Thyroid gland (tissue), 4 donors: ENCODE measurements at regions not wholly inside any gene's neighbourhood (a gene's known extent, or its start where the extent isn't known, plus 50 kb on each side); places are given as distances from the start of the nearest gene placed in this dataset.
A peak's percentile ranks its signal among the peaks of the same experiment; 100 is the strongest.

Source experiments
- DNase-seq, 2 donors: peaks; one replicate each; pipeline ENCODE4 v3.0.0-alpha.2; 2019
- H3K27ac ChIP-seq, 3 donors: fragments of 200-600 bp; sonication (generic); 1 replicate in 2 of 3; 2 replicates in 1 of 3; pipeline ENCODE4 v1.5.1; 2016 to 2019; ENCODE audit warnings: mild to moderate bottlenecking in 1 of 3, moderate library complexity in 1 of 3
- H3K27me3 ChIP-seq: fragments of 200-600 bp; sonication (generic); one replicate; pipeline ENCODE4 v1.5.1; 2019
- H3K36me3 ChIP-seq, 2 donors: fragments of 200-600 bp; sonication (generic); one replicate each; pipeline ENCODE4 v1.5.1; 2016 to 2019
- H3K4me1 ChIP-seq, 2 donors: fragments of 200-600 bp; sonication (generic); one replicate each; pipeline ENCODE4 v1.5.1; 2017 to 2019
- H3K4me3 ChIP-seq, 3 donors: fragments of 200-600 bp; sonication (generic); replicated peaks in 1 of 3; 1 replicate in 2 of 3; 2 replicates in 1 of 3; pipeline ENCODE4 v1.5.1; 2016; ENCODE audit warnings: mild to moderate bottlenecking in 1 of 3
- H3K9me3 ChIP-seq: fragments of 200-600 bp; sonication (generic); one replicate; pipeline ENCODE4 v1.5.1; 2017
- POLR2A ChIP-seq, 2 donors: fragments of 450-650 bp; IDR thresholded peaks; one replicate each; pipeline ENCODE4 v1.6.1; 2017; ENCODE audit warnings: antibody characterized with exemption in 2 of 2, mild to moderate bottlenecking in 2 of 2, moderate library complexity in 1 of 2
- WGBS, 2 donors: methylation state at CpG; one replicate each; pipeline ENCODE4 v1.1.5; 2017; 5-methylcytosine and 5-hydroxymethylcytosine counted together
- intact Hi-C: fragments of 100-400 bp; cut with DNase I; formaldehyde crosslinking; loops from one replicate; pipeline ENCODE4 v1.15.1; 2023
- TF ChIP-seq, protein P1 (sequence below), 6 experiments: fragments of 200-600 bp in 3 of 6; fragments of 450-650 bp in 3 of 6; sonication (generic) in 3 of 6; IDR thresholded peaks; one replicate each; pipeline ENCODE4 v1.5.1; 2016 to 2019; ENCODE audit warnings: antibody characterized with exemption in 6 of 6, mild to moderate bottlenecking in 2 of 6, inconsistent platforms in 1 of 6, moderate library complexity in 1 of 6

DNA sequence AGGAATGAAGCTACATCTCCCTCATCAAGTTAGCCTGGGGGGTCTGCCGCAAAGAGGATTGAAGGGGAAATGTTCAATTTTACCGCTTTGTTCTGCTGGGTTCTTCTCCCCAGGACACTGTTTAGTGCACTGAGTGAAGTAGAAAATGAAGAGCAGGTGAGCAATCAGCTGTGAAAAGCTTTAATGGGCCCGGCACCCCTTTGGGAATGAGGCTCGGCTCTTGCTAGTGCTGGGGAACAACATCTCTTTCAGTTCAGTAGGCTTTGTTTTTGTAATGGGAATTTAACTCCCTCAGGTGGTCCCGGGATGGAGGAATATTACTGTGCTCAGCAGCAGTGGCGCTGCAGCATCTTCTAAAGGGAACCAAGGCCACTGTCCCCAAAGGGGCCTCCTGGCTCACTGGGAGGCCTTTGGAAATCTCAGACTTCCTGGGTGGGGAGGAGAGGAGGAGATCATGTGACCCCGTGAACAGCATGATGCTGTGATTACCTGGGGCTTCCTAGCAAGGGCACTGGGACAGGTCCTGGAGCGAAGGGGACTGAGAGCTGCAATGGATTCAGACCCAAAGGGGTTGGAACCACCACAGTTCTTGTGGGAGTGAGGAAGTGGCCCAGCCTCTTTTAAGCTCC is 85.2 kb upstream of the MAX start:
- no peak overlapping the region for H3K27ac ChIP-seq
- H3K4me3 ChIP-seq: no peak overlapping the region
- WGBS, 2 donors: 42 to 53% methylated on average over 8 of the region's 8 CpGs
- H3K36me3 ChIP-seq: no peaks in the 10 kb centered on the region
- H3K27me3 ChIP-seq: no peaks in the 10 kb centered on the region
- TF ChIP-seq POLR2A (IDR thresholded peaks at IDR 0.05): no peak
- TF ChIP-seq, protein P1, sequence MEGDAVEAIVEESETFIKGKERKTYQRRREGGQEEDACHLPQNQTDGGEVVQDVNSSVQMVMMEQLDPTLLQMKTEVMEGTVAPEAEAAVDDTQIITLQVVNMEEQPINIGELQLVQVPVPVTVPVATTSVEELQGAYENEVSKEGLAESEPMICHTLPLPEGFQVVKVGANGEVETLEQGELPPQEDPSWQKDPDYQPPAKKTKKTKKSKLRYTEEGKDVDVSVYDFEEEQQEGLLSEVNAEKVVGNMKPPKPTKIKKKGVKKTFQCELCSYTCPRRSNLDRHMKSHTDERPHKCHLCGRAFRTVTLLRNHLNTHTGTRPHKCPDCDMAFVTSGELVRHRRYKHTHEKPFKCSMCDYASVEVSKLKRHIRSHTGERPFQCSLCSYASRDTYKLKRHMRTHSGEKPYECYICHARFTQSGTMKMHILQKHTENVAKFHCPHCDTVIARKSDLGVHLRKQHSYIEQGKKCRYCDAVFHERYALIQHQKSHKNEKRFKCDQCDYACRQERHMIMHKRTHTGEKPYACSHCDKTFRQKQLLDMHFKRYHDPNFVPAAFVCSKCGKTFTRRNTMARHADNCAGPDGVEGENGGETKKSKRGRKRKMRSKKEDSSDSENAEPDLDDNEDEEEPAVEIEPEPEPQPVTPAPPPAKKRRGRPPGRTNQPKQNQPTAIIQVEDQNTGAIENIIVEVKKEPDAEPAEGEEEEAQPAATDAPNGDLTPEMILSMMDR (IDR thresholded peaks at IDR 0.05): no peak
- no peaks in the 10 kb centered on the region for H3K9me3 ChIP-seq
- no peak for DNase-seq
- H3K4me1 ChIP-seq: no peaks in the 10 kb centered on the region
- intact Hi-C loops: no loop called here

DNA sequence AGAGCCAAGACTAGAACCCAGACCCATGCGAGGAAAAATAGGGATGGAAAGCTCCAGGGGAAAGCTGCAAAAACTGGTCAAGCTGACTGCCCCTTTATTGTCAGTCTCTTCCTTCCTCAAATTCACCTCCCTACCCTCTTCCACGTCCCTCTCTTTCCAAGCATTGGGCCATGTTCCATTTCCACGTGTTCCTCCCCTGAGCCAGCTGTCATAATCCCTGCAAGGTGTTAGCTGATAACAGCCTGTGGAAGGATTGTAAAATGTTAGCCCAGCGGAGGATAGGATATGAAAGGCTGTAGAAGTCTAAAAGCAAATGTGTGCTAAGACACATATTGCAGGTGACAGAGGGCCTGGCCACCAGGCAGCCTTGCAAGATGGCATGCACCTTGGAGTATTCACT is 88.0 kb upstream of the MAX start:
- Histone ChIP-seq H3K36me3 (no peaks in the 10 kb centered on the region), H3K27me3 (no peaks in the 10 kb centered on the region), H3K4me1 (peaks cover 0 to 3% of the 10 kb centered on the region in 2 donors), H3K4me3 (no peak overlapping the region), H3K9me3 (no peaks in the 10 kb centered on the region), H3K27ac (no peak overlapping the region)
- DNase-seq: no peak
- intact Hi-C loops: no loop called here
- TF ChIP-seq, protein P1 (IDR thresholded peaks at IDR 0.05): no peak
- no peak for TF ChIP-seq POLR2A (IDR thresholded peaks at IDR 0.05)
- WGBS, 2 donors: 76 to 84% methylated on average over 4 of the region's 4 CpGs

DNA sequence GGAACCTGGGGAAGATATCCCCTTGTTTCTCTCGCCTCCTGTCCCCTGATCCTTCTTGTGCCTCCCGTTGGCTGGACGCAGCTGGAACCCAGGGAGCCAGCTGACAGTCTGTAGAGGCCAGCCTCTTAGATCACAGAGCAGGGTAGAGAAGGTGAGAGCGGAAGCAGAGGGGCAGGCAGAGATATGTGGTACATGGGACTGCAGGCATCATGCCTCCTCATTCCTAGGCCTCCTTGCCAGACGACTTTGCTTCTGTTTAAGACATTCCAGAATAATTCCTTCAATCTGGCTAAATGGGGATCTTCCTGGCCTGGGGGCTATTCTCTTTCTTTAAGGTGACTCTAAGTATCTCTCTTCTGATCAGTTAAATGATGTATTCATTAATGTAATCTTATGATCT is 89.4 kb upstream of the MAX start:
- DNase-seq: no peak
- H3K4me3 ChIP-seq: no peak overlapping the region
- no peaks in the 10 kb centered on the region for H3K9me3 ChIP-seq
- no peak for TF ChIP-seq POLR2A (IDR thresholded peaks at IDR 0.05)
- TF ChIP-seq, protein P1 (IDR thresholded peaks at IDR 0.05): no peak
- H3K27ac ChIP-seq: no peak overlapping the region
- no peaks in the 10 kb centered on the region for H3K36me3 ChIP-seq
- H3K4me1 ChIP-seq: peaks cover 0 to 3% of the 10 kb centered on the region in 2 donors
- H3K27me3 ChIP-seq: no peaks in the 10 kb centered on the region
- intact Hi-C loops: no loop called here
- 88 to 90% methylated on average over 5 of the region's 5 CpGs for WGBS, 2 donors

DNA sequence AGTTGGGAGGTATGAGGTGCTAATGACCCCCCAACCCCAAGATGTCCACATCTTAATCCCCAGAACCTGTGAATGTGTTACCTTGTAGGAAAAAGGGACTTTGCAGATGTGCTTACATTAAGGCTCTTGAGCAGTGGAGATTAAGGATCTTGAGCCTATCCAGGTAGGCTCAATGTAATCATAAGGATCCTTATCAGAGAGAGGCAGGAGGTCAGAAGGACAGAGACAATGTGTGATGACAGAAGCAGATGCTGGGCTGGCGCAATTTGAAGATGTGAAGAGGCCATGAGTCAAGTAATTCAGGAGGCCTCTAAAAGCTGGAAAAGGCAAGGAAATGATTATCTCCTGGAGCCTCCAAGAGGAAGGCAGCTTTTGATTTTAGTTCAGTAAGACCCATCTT is 90.4 kb upstream of the MAX start:
- Histone ChIP-seq H3K4me1 (peaks cover 0 to 3% of the 10 kb centered on the region in 2 donors), H3K27me3 (no peaks in the 10 kb centered on the region), H3K27ac (no peak overlapping the region), H3K9me3 (no peaks in the 10 kb centered on the region), H3K4me3 (no peak overlapping the region), H3K36me3 (no peaks in the 10 kb centered on the region)
- WGBS, 2 donors: 0 to 49% methylated on average over 1 of the region's 1 CpG
- TF ChIP-seq POLR2A (IDR thresholded peaks at IDR 0.05): no peak
- intact Hi-C loops: no loop called here
- no peak for DNase-seq

DNA sequence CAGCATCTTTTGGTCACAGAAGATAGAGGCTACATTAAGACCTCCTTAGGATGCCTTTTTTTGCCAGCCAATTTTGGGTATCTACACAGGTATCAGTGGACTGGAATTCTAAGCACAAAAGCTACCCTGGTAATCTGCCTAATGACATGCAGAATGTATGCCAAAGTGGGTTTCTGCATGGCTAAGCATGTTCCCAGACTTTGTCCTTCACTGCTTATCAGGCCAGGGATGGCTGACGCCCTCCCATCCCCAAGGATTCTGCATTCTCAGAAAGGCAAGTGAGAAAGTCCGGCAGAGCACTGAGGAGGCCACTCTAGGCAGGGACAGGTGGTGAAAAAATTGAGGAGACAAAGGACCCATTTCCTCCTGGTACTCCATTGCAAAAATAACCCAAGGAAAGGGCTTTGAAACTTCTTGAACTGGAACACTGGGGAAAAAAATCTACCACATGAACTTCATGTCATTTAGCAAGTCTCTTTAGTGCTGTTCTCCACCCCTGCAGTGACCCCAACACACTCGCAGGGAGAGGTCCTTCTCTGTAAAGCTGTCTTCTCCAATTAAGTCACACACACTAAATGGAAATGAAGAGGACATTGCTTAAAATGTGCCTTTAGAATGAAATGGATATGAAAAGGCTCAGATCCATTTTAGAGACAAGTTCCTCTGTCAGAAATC is 91.7 kb upstream of the MAX start:
- Histone ChIP-seq H3K27ac (no peak overlapping the region), H3K9me3 (no peaks in the 10 kb centered on the region), H3K4me3 (no peak overlapping the region), H3K4me1 (peaks cover 0 to 3% of the 10 kb centered on the region in 2 donors), H3K27me3 (no peaks in the 10 kb centered on the region), H3K36me3 (no peaks in the 10 kb centered on the region)
- intact Hi-C loops: no loop called here
- TF ChIP-seq POLR2A (IDR thresholded peaks at IDR 0.05): no peak
- TF ChIP-seq, protein P1 (IDR thresholded peaks at IDR 0.05): no peak
- whole genome bisulfite sequencing, 2 donors: 34 to 35% methylated on average over 2 of the region's 3 CpGs
- peak; percentile 24 to 28 for DNase-seq
